ENCODE measurements at regions not wholly inside any gene's neighbourhood (a gene's known extent, or its start where the extent isn't known, plus 50 kb on each side); places are given as distances from the start of the nearest gene placed in this dataset.

- TF ChIP-seq ZFX (IDR thresholded peaks at IDR 0.05), result no peak
- TF ChIP-seq, protein P1, sequence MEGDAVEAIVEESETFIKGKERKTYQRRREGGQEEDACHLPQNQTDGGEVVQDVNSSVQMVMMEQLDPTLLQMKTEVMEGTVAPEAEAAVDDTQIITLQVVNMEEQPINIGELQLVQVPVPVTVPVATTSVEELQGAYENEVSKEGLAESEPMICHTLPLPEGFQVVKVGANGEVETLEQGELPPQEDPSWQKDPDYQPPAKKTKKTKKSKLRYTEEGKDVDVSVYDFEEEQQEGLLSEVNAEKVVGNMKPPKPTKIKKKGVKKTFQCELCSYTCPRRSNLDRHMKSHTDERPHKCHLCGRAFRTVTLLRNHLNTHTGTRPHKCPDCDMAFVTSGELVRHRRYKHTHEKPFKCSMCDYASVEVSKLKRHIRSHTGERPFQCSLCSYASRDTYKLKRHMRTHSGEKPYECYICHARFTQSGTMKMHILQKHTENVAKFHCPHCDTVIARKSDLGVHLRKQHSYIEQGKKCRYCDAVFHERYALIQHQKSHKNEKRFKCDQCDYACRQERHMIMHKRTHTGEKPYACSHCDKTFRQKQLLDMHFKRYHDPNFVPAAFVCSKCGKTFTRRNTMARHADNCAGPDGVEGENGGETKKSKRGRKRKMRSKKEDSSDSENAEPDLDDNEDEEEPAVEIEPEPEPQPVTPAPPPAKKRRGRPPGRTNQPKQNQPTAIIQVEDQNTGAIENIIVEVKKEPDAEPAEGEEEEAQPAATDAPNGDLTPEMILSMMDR (conservative IDR thresholded peaks at IDR 0.05), result no peak
Observed at GRCh38 chr3:146845361-146845760, 240.2 kb upstream of the PLSCR5 start.
